H9 (cell line): ENCODE measurements at regions not wholly inside any gene's neighbourhood (a gene's known extent, or its start where the extent isn't known, plus 50 kb on each side); places are given as distances from the start of the nearest gene placed in this dataset.

Experiments
- DNase-seq: peaks from one replicate; pipeline ENCODE4 v3.0.0-alpha.2; 2017
- H2AFZ ChIP-seq: one replicate; pipeline ENCODE4 v1.6.1; 2013; ENCODE audit warnings: mild to moderate bottlenecking, low read length, control low read depth, moderate library complexity
- H2AK5ac ChIP-seq: 2 replicates; pipeline ENCODE4 v1.6.1; 2013; ENCODE audit warnings: low read length, control low read depth, mixed read lengths; ENCODE audit not compliant: insufficient read length
- H2BK120ac ChIP-seq: one replicate; pipeline ENCODE4 v1.6.1; 2013; ENCODE audit warnings: low read depth, mild to moderate bottlenecking, low read length, control low read depth, inconsistent platforms; ENCODE audit not compliant: poor library complexity, severe bottlenecking
- H2BK12ac ChIP-seq: 2 replicates; pipeline ENCODE4 v1.6.1; 2013; ENCODE audit warnings: low read length, control low read depth, mixed read lengths, low read depth; ENCODE audit not compliant: insufficient read length
- H2BK15ac ChIP-seq: 2 replicates; pipeline ENCODE4 v1.6.1; 2013; ENCODE audit warnings: low read depth, low read length, control low read depth
- H2BK20ac ChIP-seq: one replicate; pipeline ENCODE4 v1.6.1; 2013; ENCODE audit warnings: low read depth, mild to moderate bottlenecking, low read length, control low read depth, inconsistent platforms; ENCODE audit not compliant: poor library complexity, severe bottlenecking
- H2BK5ac ChIP-seq: 2 replicates; pipeline ENCODE4 v1.6.1; 2013; ENCODE audit warnings: low read length, control low read depth, mixed read lengths; ENCODE audit not compliant: insufficient read length
- H3K14ac ChIP-seq: 2 replicates; pipeline ENCODE4 v1.6.1; 2013; ENCODE audit warnings: low read length, control low read depth; ENCODE audit not compliant: insufficient read depth
- H3K18ac ChIP-seq: 2 replicates; pipeline ENCODE4 v1.6.1; 2013; ENCODE audit warnings: low read depth, mild to moderate bottlenecking, mixed read lengths, low read length, control low read depth; ENCODE audit not compliant: insufficient read length
- H3K23ac ChIP-seq: 2 replicates; pipeline ENCODE4 v1.6.1; 2013; ENCODE audit warnings: low read length, control low read depth, mixed read lengths, low read depth; ENCODE audit not compliant: insufficient read length
- H3K23me2 ChIP-seq: 2 replicates; pipeline ENCODE4 v1.6.1; 2013; ENCODE audit warnings: low read depth, mild to moderate bottlenecking, mixed read lengths, low read length, control low read depth; ENCODE audit not compliant: insufficient read length, poor library complexity, severe bottlenecking
- H3K27ac ChIP-seq: 2 replicates; pipeline ENCODE4 v1.5.1; 2013; ENCODE audit warnings: low read length, control low read depth, mixed read lengths, low read depth; ENCODE audit not compliant: insufficient read length
- H3K27me3 ChIP-seq: 2 replicates; pipeline ENCODE4 v1.6.1; 2013; ENCODE audit warnings: low read length, control low read depth, inconsistent platforms; ENCODE audit not compliant: insufficient read depth
- H3K4ac ChIP-seq: 2 replicates; pipeline ENCODE4 v1.6.1; 2013; ENCODE audit warnings: low read depth, mild to moderate bottlenecking, control low read depth, inconsistent platforms, low read length, moderate library complexity
- H3K4me1 ChIP-seq: 2 replicates; pipeline ENCODE4 v1.6.1; 2013; ENCODE audit warnings: low read length, control low read depth, inconsistent platforms; ENCODE audit not compliant: insufficient read depth
- H3K4me2 ChIP-seq: 2 replicates; pipeline ENCODE4 v1.6.1; 2013; ENCODE audit warnings: low read length, control low read depth, mixed read lengths; ENCODE audit not compliant: insufficient read length, insufficient read depth
- H3K56ac ChIP-seq: 2 replicates; pipeline ENCODE4 v1.6.1; 2013; ENCODE audit warnings: low read depth, mild to moderate bottlenecking, mixed read lengths, low read length, control low read depth; ENCODE audit not compliant: insufficient read length
- H3K79me1 ChIP-seq: 2 replicates; pipeline ENCODE4 v1.6.1; 2013; ENCODE audit warnings: low read depth, mild to moderate bottlenecking, moderate library complexity, low read length, control low read depth, inconsistent platforms; ENCODE audit not compliant: insufficient read depth, poor library complexity, severe bottlenecking
- H3K79me2 ChIP-seq: 2 replicates; pipeline ENCODE4 v1.6.1; 2013; ENCODE audit warnings: low read length, control low read depth, inconsistent platforms; ENCODE audit not compliant: insufficient read depth
- H3K9ac ChIP-seq: 2 replicates; pipeline ENCODE4 v1.6.1; 2013; ENCODE audit warnings: low read length, control low read depth, mixed read lengths; ENCODE audit not compliant: insufficient read length; ENCODE audit errors: extremely low read depth
- H3K9me3 ChIP-seq: one replicate; pipeline ENCODE4 v1.6.1; 2013; ENCODE audit warnings: low read depth, low read length, inconsistent platforms; ENCODE audit not compliant: control insufficient read depth
- H3T11ph ChIP-seq: one replicate; pipeline ENCODE4 v1.6.1; 2013; ENCODE audit warnings: mild to moderate bottlenecking, low read length, control low read depth, inconsistent platforms
- H4K20me1 ChIP-seq: one replicate; pipeline ENCODE4 v1.6.1; 2013; ENCODE audit not compliant: control insufficient read depth, insufficient read length, insufficient read depth
- H4K5ac ChIP-seq: 2 replicates; pipeline ENCODE4 v1.6.1; 2013; ENCODE audit warnings: low read depth, mild to moderate bottlenecking, mixed read lengths, low read length, control low read depth; ENCODE audit not compliant: insufficient read length
- H4K8ac ChIP-seq: replicated peaks from 2 replicates; pipeline ENCODE4 v1.6.1; 2013; ENCODE audit warnings: low read length, control low read depth, mixed read lengths, low read depth; ENCODE audit not compliant: insufficient read length
- H4K91ac ChIP-seq: 2 replicates; pipeline ENCODE4 v1.6.1; 2013; ENCODE audit warnings: low read depth, mild to moderate bottlenecking, moderate library complexity, mixed read lengths, low read length, control low read depth; ENCODE audit not compliant: insufficient read length
- H3K27ac Mint-ChIP-seq, 3 experiments: 2 replicates in 2 of 3; 3 replicates in 1 of 3; pipeline ENCODE4 v1.8.0; 2020 to 2021; ENCODE audit warnings: mixed read lengths in 3 of 3, mild to moderate bottlenecking in 1 of 3, moderate library complexity in 1 of 3
- H3K27me3 Mint-ChIP-seq: 2 replicates; pipeline ENCODE4 v1.8.0; 2021; ENCODE audit warnings: low read depth, mild to moderate bottlenecking, moderate library complexity, mixed read lengths
- H3K36me3 Mint-ChIP-seq, 3 experiments: 2 replicates in 2 of 3; 3 replicates in 1 of 3; pipeline ENCODE4 v1.8.0; 2020 to 2021; ENCODE audit warnings: low read depth in 3 of 3, mixed read lengths in 3 of 3; ENCODE audit not compliant: insufficient read depth in 1 of 3
- H3K4me1 Mint-ChIP-seq, 2 experiments: 2 replicates each; pipeline ENCODE4 v1.8.0; 2020; ENCODE audit warnings: mixed read lengths in 2 of 2
- H3K4me3 Mint-ChIP-seq, 2 experiments: 2 replicates in 1 of 2; 3 replicates in 1 of 2; pipeline ENCODE4 v1.8.0; 2020 to 2021; ENCODE audit warnings: mild to moderate bottlenecking in 2 of 2, mixed read lengths in 2 of 2, moderate library complexity in 1 of 2
- H3K9me3 Mint-ChIP-seq, 2 experiments: 2 replicates in 1 of 2; 3 replicates in 1 of 2; pipeline ENCODE4 v1.8.0; 2020; ENCODE audit warnings: mild to moderate bottlenecking in 2 of 2, mixed read lengths in 2 of 2, moderate library complexity in 1 of 2
- CTCF ChIP-seq: fragments of 200-600 bp; sonication (generic); conservative IDR thresholded peaks from 3 replicates; pipeline ENCODE4 v1.8.0; 2021; ENCODE audit warnings: antibody characterized with exemption, mild to moderate bottlenecking
- WGBS: extraction: QIAGEN DNeasy Blood & Tissue Kit; methylation state at CpG from one replicate; pipeline ENCODE4 v1.1.7; 2013; ENCODE audit warnings: missing lambda C conversion rate, low lambda C conversion rate, mixed read lengths; ENCODE audit not compliant: insufficient read length; ENCODE audit errors: extremely low coverage; 5-methylcytosine and 5-hydroxymethylcytosine counted together

- H3K9me3 Mint-ChIP-seq = no peaks in the 10 kb centered on the region; a peak in 1 of 5 replicates
- no peaks in the 10 kb centered on the region for H4K20me1 ChIP-seq
- H3K56ac ChIP-seq = no peak overlapping the region
- no peak overlapping the region for H2BK120ac ChIP-seq
- no peaks in the 10 kb centered on the region for H3K27me3 ChIP-seq
- no peak overlapping the region for H4K5ac ChIP-seq
- H4K8ac ChIP-seq = no peak overlapping the region
- H3K9ac ChIP-seq = no peak overlapping the region
- H3K36me3 Mint-ChIP-seq = no peaks in the 10 kb centered on the region; a peak in 1 of 7 replicates
- H3K18ac ChIP-seq = no peak overlapping the region
- H3K4me3 Mint-ChIP-seq = no peak overlapping the region
- no peaks in the 10 kb centered on the region for H3K79me2 ChIP-seq
- H3K23ac ChIP-seq = no peak overlapping the region
- no peak overlapping the region for H3T11ph ChIP-seq
- no peak overlapping the region for H3K14ac ChIP-seq
- no peak for TF ChIP-seq CTCF
- no peak overlapping the region for H3K4me2 ChIP-seq
- no peak overlapping the region for H3K4ac ChIP-seq
- no peak for DNase-seq
- H2AFZ ChIP-seq = no peak overlapping the region
- H3K27ac Mint-ChIP-seq = no peak overlapping the region; a peak in 2 of 7 replicates
- no peaks in the 10 kb centered on the region for H3K9me3 ChIP-seq
- no peaks in the 10 kb centered on the region for H3K23me2 ChIP-seq
- no peaks in the 10 kb centered on the region for H3K4me1 Mint-ChIP-seq
- peaks cover 21% of the 10 kb centered on the region for H3K27me3 Mint-ChIP-seq
- no peak overlapping the region for H3K27ac ChIP-seq
- H2BK20ac ChIP-seq = no peak overlapping the region
- no peak overlapping the region for H4K91ac ChIP-seq
- H2BK5ac ChIP-seq = no peak overlapping the region
- no peaks in the 10 kb centered on the region for H3K4me1 ChIP-seq
- H3K79me1 ChIP-seq = no peaks in the 10 kb centered on the region
- no CpG with 5 or more reads among the region's 3 CpGs for WGBS
- no peak overlapping the region for H2BK12ac ChIP-seq
- H2BK15ac ChIP-seq = no peak overlapping the region
- H2AK5ac ChIP-seq = no peak overlapping the region
These were observed 76.2 kb upstream of the AFF3 start for GRCh38 chr2:100218552-100218951.
